Hematopoietic multipotent progenitor cell treated with erythropoietin and hydrocortisone succinate and interleukin-3 and kit ligand, for 6 days (in vitro differentiated cells): ENCODE measurements at regions not wholly inside any gene's neighbourhood (a gene's known extent, or its start where the extent isn't known, plus 50 kb on each side); places are given as distances from the start of the nearest gene placed in this dataset.

Experiments
- DNase-seq: peaks from one replicate; pipeline ENCODE4 v3.0.0-alpha.2; 2015

DNA sequence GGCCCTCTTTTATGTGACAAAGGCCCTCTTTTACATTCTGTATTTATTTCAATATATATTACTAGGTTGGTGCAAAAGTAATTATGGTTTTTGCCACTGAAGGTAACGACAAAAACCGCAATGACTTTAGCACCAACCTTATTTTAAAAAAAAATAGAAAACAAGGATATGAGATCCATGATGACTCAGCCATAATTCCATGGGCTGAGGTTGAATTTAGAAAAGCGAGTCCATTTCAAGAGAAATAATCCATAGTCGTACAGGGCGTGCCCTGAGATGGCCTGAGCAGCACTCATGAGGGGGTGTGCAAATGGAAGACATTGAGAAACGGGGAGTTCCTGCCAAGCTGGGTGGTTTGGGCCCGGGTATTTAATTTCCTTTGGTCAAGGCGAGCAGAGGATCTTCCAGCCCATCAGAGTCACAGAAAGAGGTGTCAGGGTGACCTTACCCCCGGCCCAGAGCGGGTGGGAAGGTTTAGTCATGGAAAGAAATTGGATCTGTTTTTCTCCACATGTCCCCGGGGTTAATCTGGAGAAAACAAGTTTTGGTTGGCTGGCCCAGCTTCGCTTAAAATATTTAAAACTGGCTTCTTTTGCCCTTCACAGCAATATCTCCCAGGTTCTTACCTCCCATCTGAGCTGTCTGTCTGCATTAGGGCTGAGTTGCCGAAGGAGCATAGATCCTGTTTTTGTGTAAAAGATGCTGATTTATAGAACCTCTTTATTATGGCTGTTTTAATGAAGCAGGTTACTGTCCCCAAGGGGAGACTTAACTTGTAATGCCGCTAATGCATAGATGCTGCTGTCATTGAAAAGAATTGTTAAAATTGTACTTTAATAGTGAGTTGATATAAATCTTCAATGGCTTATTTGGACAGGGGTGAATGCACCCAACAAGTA, 255.6 kb downstream of the PREX1 start:
- no peak for DNase-seq

DNA sequence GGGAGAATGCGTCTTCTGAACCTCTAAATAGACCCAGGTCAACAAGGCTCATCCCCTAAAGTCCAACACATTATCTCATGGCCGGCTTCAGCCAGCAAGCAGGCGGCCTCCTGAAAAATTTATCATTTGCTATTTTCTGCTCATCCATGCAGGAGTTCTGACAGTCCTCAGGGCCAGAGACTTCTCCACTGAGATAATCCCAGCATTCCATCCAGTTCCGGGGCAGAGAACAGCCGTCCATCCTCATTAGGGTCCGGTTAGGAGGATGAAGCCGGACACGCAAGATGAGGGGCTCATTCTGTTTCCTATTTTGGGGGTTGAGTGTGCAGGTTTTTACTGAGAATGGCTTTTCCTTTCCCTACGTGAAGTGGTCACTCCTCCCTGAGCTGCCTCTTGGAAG, 258.1 kb downstream of the PREX1 start:
- no peak for DNase-seq

- DNase-seq = no peak
Measured at GRCh38 chr20:48568520-48568919, 259.3 kb downstream of the PREX1 start.

- no peak for DNase-seq
Measured at GRCh38 chr20:48567145-48567544, 260.7 kb downstream of the PREX1 start.

GRCh38 chr20:48564982-48565539, 262.7 kb downstream of the PREX1 start:
- DNase-seq = no peak

DNA sequence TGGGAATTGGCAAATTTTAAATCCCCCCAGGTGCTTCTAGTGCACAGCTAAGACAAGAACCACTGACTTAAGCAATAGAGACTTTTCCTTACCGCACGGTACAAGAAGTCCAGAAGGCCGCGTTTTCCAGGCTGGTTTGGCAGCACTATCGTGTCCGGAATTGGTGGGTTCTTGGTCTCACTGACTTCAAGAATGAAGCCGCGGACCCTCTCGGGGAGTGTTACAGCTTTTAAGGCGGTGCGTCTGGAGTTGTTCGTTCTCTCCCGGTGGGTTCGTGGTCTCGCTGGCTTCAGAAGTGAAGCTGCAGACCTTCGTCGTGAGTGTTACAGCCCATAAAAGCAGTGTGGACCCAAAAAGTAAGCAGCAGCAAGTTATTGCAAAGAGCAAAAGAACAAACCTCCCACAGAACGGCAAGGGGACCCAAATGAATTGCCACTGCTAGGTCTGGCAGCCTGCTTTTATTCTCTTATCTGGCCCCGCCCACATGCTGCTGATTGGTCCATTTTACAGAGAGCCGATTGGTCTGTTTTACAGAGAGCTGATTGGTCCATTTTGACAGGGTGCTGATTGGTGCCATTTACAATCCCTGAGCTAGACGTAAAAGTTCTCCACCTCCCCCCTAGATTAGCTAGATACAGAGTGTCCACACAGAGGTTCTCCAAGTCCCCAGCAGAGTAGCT, 264.5 kb downstream of the PREX1 start:
- DNase-seq = no peak

- DNase-seq = no peak
Measured at GRCh38 chr20:48562586-48563116, 265.1 kb downstream of the PREX1 start.

DNA sequence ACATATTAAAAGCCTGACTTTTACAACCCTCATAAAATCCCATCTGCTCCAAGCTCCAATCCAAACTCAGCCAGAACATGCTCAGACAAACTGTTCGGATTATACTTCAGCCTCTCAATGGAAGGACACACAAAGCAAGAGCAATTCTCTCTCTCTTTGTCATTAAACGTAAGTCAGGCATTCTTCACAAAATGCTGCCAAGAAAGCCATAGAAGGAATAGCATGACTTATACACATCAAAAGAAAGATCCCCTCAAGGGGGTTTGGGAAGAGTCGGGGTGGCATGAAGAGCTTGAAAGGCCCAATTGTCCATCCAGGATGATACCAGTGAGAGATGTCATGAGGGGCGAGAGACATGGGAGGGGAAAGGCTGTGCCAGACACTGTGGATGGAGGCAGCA, 268.9 kb downstream of the PREX1 start:
- no peak for DNase-seq

- no peak for DNase-seq
Measured at GRCh38 chr20:48557380-48557779, 270.4 kb downstream of the PREX1 start.

- DNase-seq = no peak
Measured at GRCh38 chr20:48556956-48557355, 270.8 kb downstream of the PREX1 start.

DNA sequence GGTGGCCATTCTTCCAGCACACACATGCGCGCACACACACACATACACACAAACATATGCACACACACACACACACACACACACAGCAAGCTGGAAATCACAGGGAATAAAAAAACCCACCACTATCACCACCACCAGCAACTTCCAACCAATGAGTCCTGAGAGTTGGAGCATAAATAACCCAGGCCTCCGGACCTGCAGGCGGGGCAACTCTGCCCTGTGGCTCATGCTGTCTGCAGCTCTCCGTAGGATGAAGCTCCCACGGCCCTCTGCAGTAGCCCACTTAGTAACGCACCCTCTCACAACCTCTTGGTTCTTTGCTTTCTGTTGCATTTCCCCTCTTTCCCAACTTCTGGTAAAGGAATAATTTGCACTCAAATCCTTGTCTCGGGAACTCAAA, 275.2 kb downstream of the PREX1 start:
- no peak for DNase-seq

GRCh38 chr20:48550814-48551213, 277.0 kb downstream of the PREX1 start:
- DNase-seq = no peak

DNA sequence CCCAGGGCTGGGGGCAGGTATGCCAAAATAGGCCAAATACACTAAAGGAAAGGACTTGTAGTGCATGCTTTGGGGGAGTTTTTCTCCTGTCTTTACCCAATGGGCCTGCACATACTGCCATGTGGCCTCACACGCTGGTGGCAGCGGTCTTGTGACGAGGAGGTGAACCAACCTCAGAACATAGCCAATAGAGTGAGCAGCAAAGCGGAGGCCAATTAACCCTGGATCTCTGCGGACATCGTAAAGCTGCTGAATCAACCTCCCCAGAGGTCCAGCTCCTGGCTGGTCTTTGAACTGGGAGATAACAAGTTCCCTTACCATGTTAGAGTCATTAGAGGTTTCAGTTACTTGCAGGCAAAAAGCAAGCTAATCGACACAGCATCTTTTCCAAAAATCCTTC, 280.1 kb downstream of the PREX1 start:
- DNase-seq = no peak

GRCh38 chr20:48544402-48545339, 283.1 kb downstream of the PREX1 start:
- no peak for DNase-seq

DNA sequence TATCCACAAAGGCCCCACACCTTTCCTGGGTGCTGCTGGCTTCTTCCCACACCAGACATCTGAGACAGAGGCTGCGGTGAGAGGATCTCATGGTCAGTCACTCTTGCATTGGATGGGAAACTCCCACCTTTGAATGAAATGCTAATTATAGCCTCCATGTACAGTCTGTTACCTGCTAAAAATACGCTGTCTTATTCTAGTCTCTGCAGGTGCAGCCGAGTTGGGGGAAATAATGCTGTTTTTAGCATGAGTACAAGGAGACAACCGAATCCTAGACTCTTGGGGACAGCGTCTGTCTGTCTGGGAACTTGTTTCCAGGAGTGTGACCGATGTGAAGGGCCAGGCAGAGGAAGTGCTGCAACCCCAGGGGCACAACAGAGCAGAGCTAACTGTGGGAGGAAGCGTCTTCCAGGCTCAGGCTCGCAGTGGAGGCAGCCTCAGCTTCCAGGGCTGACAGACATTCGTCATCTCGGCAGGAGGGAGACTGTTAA, 286.2 kb downstream of the PREX1 start:
- no peak for DNase-seq

GRCh38 chr20:48538856-48539255, 288.9 kb downstream of the PREX1 start:
- no peak for DNase-seq

DNA sequence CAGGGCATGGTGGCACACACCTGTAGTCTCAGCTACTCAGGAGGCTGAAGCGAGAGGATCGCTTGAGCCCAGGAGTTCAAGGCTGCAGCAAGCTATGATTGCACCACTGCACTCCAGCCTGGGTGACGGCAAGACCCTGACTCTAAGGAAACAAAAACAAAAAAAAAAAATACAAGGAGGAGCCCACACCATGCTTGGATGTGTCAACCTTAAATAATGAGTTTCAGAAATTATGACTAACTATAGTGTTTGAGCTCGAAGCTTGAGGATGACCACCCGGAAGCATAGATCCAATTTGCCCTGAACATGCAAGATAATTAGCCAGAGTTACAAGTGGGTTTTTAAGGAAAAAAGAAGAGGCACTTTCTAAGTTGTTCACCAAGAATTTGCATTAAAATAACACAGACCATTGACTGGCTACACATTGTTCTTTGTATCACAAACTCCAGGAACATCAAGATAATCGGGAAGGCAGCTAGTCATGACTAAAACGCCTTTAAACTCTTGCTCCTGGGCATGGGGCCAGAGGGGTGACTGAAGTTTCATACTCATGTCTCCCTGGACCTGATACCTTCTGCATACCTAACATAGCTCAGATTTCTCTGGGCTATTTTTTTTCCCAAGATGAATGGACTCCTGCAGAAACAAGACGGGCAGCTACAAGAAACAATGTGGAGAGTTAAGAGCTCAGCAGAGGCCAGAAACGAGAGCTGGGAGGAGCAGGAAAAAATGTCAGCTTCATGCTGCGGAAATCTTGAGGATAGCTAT, 289.6 kb downstream of the PREX1 start:
- DNase-seq = no peak

- no peak for DNase-seq
Measured at GRCh38 chr20:48536206-48536605, 291.6 kb downstream of the PREX1 start.

- no peak for DNase-seq
Measured at GRCh38 chr20:48535556-48535955, 292.2 kb downstream of the PREX1 start.

DNA sequence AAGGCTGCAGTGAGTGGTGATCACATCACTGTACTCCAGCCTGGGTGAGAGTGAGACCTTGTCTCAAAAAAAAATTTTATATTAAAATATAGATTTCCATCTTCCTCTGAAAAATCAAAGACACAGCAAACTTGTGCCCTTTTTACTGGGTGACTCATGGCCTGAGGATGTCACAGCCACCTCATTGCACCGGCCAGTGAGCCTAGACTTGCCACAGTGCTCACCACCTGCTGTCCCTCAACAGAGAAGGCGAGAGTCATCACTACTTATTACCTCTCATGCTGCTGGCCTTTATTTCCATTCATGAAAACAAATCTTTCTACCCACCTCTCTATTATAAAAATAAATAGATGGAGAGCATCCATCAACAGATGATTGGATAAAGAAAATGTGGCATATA, 295.8 kb downstream of the PREX1 start:
- DNase-seq = no peak

DNA sequence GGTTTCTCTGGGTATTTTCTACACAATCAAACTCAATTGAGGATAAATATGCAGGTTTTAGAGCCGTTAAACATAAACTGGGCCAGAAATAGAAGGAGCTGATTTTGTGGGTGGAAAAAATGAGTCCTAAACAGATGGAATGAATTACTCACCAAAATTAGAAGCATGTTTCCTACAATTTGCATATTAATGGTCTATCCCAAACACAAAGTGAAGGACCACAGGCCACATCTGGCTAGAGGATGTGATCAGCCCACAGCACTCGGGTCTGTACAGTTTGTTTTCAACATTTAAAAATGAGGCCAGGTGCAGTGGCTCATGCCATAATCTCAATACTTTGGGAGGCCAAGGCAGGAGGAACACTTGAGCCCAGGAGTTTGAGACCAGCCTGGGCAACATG, 296.3 kb downstream of the PREX1 start:
- DNase-seq = no peak

- no peak for DNase-seq
Measured at GRCh38 chr20:48530957-48531356, 296.8 kb downstream of the PREX1 start.
